ENCODE measurements at regions not wholly inside any gene's neighbourhood (a gene's known extent, or its start where the extent isn't known, plus 50 kb on each side); places are given as distances from the start of the nearest gene placed in this dataset.

DNA sequence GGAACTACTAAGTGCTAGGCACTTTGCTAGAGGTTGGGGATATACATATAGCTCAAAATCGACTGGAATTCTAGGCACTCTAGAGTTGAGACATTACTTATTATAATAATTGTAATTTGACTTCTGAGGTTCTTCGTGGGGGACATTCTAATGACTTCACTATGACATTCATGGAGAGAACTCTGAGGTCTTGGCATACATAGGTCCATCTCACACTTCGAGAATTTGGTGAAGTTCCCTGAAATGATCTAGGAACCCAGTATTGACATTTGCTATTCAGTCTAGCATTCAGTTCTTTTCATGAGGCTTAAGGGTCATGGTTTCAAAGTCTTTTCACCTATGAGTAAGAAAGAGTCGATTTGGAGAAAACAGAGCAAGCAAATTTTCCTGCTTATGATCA is 446.6 kb upstream of the JAG1 start:
- Histone ChIP-seq H2BK5ac (ENCODE audit: low read depth, low read length) (no peak overlapping the region), H3K79me2 (ENCODE audit: control insufficient read depth in 1 of 2, insufficient read depth in 2 of 2, low read length in 2 of 2) (no peaks in the 10 kb centered on the region), H3K4ac (replicated peaks; ENCODE audit: insufficient read length, low read depth, low read length) (no peak overlapping the region), H2BK12ac (ENCODE audit: low read depth, low read length) (no peak overlapping the region), H2AFZ (ENCODE audit: low read length) (no peak overlapping the region), H3K79me1 (ENCODE audit: low read depth, low read length) (no peaks in the 10 kb centered on the region), H3K18ac (ENCODE audit: extremely low read depth, low read length) (no peak overlapping the region), H4K8ac (ENCODE audit: extremely low read depth, insufficient read depth, low read length) (no peak overlapping the region), H3K9me3 (ENCODE audit: insufficient read depth in 2 of 2, low read depth in 1 of 2, low read length in 1 of 2) (no peaks in the 10 kb centered on the region), H3K23me2 (ENCODE audit: low read depth, low read length) (no peaks in the 10 kb centered on the region; the same call in 1 of the 2 replicates), H3K9ac (replicated peaks in 1 of 4; ENCODE audit: extremely low read depth in 1 of 4, low read depth in 3 of 4, low read length in 3 of 4) (no peak overlapping the region), H2BK20ac (ENCODE audit: low read length) (no peak overlapping the region), H2BK15ac (ENCODE audit: low read length) (no peak overlapping the region), H3K36me3 (ENCODE audit: control insufficient read depth in 2 of 4, insufficient read depth in 4 of 4, low read length in 3 of 4) (no peaks in the 10 kb centered on the region), H3K56ac (replicated peaks; ENCODE audit: insufficient read length, low read depth, low read length) (no peak overlapping the region), H3K27ac (ENCODE audit: low read depth, low read length) (no peak overlapping the region), H2BK120ac (replicated peaks; ENCODE audit: low read depth, low read length) (no peak overlapping the region), H3K4me1 (replicated peaks in 1 of 4; ENCODE audit: control insufficient read depth in 3 of 4, insufficient read depth in 4 of 4, low read length in 3 of 4) (no peaks in the 10 kb centered on the region), H3K14ac (ENCODE audit: insufficient read length) (no peak overlapping the region), H4K5ac (ENCODE audit: insufficient read length, low read depth, low read length) (no peak overlapping the region), H4K91ac (replicated peaks; ENCODE audit: insufficient read length, low read length) (no peak overlapping the region), H3K4me2 (ENCODE audit: insufficient read depth in 1 of 2, low read depth in 2 of 2, low read length in 2 of 2) (no peak overlapping the region), H4K20me1 (replicated peaks in 1 of 2; ENCODE audit: control insufficient read depth in 1 of 2, insufficient read depth in 2 of 2, low read length in 2 of 2) (no peaks in the 10 kb centered on the region), H2AK5ac (ENCODE audit: low read depth, low read length) (no peak overlapping the region), H3K4me3 (ENCODE audit: extremely low read depth in 1 of 4, insufficient read depth in 2 of 4, low read depth in 3 of 4, low read length in 4 of 4) (no peak overlapping the region), H3K23ac (ENCODE audit: insufficient read length) (no peak overlapping the region), H3K27me3 (replicated peaks in 1 of 4; ENCODE audit: control insufficient read depth in 3 of 4, extremely low read depth in 1 of 4, insufficient read depth in 3 of 4, low read length in 3 of 4) (no peaks in the 10 kb centered on the region)
- DNase-seq (ENCODE audit: low read depth in 1 of 2, low spot score in 2 of 2): no peak
- no peak for FAIRE-seq
- CTCF ChIA-PET (ENCODE audit: partially characterized antibody): no interaction called here
- POLR2A ChIA-PET (ENCODE audit: partially characterized antibody): no interaction called here
- WGBS, 2 experiments (ENCODE audit: extremely low coverage in 1 of 2, insufficient coverage in 1 of 2, insufficient read length in 1 of 2, insufficient replicate concordance in 2 of 2, low coverage in 1 of 2, low lambda C conversion rate in 2 of 2, missing lambda C conversion rate in 1 of 2): 96% methylated on average over 4 of the region's 4 CpGs; no CpG with 5 or more reads in 1 of the 2 experiments
- TF ChIP-seq CHD2 (IDR thresholded peaks at IDR 0.05; ENCODE audit: low read length): no peak
- no peak for TF ChIP-seq POLR2A (IDR thresholded peaks at IDR 0.05; ENCODE audit: control extremely low read depth in 1 of 2, low read depth in 2 of 2, low read length in 2 of 2)
- TF ChIP-seq EZH2 (IDR thresholded peaks at IDR 0.05; ENCODE audit: low read depth, low read length, severe bottlenecking): no peak
- no peak for TF ChIP-seq SIRT6 (IDR thresholded peaks at IDR 0.05; ENCODE audit: low read length)
- no peak for TF ChIP-seq CEBPB (IDR thresholded peaks at IDR 0.05; ENCODE audit: low read depth, low read length)
- TF ChIP-seq POLR2AphosphoS5 (IDR thresholded peaks at IDR 0.05; ENCODE audit: low read depth, low read length): no peak
- TF ChIP-seq CREB1 (IDR thresholded peaks at IDR 0.05): no peak
- TF ChIP-seq RAD21 (IDR thresholded peaks at IDR 0.05 in 1 of 2, conservative IDR thresholded peaks at IDR 0.05 in 1 of 2; ENCODE audit: low read depth in 2 of 2, low read length in 2 of 2): no peak
- no peak for TF ChIP-seq GABPA (IDR thresholded peaks at IDR 0.05; ENCODE audit: borderline replicate concordance, insufficient read depth, low read length)
- no peak for TF ChIP-seq TBP (IDR thresholded peaks at IDR 0.05; ENCODE audit: low read depth, low read length)
- TF ChIP-seq PHF8 (conservative IDR thresholded peaks at IDR 0.05; ENCODE audit: low read depth, low read length): no peak
- TF ChIP-seq RNF2 (IDR thresholded peaks at IDR 0.05; ENCODE audit: borderline replicate concordance, low read depth, low read length, missing control alignments, poor library complexity, severe bottlenecking): no peak
- no peak for TF ChIP-seq ZNF274 (IDR thresholded peaks at IDR 0.05; ENCODE audit: borderline replicate concordance, extremely low read depth, low read length)
- no peak for TF ChIP-seq YY1 (IDR thresholded peaks at IDR 0.05; ENCODE audit: low read depth, low read length)
- TF ChIP-seq, protein P1, sequence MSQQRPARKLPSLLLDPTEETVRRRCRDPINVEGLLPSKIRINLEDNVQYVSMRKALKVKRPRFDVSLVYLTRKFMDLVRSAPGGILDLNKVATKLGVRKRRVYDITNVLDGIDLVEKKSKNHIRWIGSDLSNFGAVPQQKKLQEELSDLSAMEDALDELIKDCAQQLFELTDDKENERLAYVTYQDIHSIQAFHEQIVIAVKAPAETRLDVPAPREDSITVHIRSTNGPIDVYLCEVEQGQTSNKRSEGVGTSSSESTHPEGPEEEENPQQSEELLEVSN (IDR thresholded peaks at IDR 0.05): no peak
- TF ChIP-seq SP1 (IDR thresholded peaks at IDR 0.05; ENCODE audit: low read depth, low read length): no peak

Data from H1 (cell line).